ENCODE measurements at regions not wholly inside any gene's neighbourhood (a gene's known extent, or its start where the extent isn't known, plus 50 kb on each side); places are given as distances from the start of the nearest gene placed in this dataset.
"Not testable (repeated sequence)": the region's sequence is repeated elsewhere in the genome, so short reads cannot be mapped to it uniquely, and the experiment has no call there.

- DNase-seq = no peak
- in situ Hi-C loops (cut with MboI; ENCODE audit: low pct_unique_long_range_greater_than_20kb, low sequenced_read_pairs) = no loop called here
These were observed 67.6 kb upstream of the IGSF1 start for GRCh38 chrX:131356725-131357124.

DNA sequence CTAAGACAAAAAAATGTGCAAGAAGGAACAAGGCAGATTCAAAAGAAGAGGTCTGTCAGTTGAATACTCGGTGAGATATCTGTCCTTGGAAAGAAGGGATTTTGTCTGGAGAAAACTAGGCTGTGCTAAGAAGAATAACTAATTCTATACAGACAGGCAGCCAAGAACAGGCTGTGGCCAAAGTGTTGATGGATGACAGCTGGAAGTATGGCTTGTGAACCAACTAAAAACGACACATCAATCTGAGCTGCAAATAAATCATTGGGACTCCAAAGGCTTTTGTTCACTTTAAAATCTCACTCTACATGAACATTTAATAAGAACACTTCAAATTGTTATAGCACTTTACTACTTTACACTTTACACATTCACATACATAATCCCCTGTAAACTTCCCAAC lies 70.5 kb upstream of the IGSF1 start:
- in situ Hi-C loops (cut with MboI; ENCODE audit: low pct_unique_long_range_greater_than_20kb, low sequenced_read_pairs) = no loop called here
- DNase-seq = no peak

DNA sequence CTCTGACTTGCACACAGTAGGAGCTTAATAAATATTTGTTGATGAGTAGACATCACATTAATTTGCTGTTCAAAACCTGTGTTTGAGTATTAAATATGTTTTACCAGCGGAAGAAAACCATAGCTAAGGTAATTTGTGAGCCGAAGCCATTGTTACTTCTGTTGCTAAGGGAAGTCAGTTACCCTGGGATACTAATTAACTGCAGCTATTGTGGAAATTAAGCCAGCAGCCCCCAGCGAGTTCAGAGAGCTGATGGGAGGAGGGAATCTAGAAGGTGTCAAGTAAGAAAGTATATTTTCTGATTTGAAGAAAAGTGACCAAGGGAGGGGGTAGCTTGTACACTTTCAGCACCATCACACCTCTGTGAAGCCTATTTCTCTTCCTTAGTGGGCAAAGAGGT lies 76.7 kb upstream of the IGSF1 start:
- in situ Hi-C loops (cut with MboI; ENCODE audit: low pct_unique_long_range_greater_than_20kb, low sequenced_read_pairs) = no loop called here
- DNase-seq = no peak

DNA sequence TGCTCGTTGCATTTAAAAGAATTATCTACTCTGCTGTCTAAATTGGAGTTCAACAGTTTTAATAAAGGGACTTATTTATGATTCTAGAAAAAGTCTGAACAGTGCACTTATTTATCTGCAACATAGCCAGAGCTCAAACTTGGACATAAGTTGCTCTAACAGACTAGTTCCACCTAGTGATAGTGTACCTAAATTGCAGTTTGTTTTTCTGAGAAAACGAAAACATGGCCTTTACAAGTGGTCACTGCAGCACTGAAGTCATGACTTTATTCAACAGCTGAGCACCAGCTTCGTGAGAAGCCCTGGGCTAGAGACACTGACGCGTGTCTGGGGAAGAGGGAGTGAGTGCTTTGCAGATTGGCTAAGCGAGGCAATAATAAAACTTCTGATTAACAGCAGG lies 77.3 kb upstream of the IGSF1 start:
- DNase-seq = peak; percentile 1
- in situ Hi-C loops (cut with MboI; ENCODE audit: low pct_unique_long_range_greater_than_20kb, low sequenced_read_pairs) = no loop called here

DNA sequence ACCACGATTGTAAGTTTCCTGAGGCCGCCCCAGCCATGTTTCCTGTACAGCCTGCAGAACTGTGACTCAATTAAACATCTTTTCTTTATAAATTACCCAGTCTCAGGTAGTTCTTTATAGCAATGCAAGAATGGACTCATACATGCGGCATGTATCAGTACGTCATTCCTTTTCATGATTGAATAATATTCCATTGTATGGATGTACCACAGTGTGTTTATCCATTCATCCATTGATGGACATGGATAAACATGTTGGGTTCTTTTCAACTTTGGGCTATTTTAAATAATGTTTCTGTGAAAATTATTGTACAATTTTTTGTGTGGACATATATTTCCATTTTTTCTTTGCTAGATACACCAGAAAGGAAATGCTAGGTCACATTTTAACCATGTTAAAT lies 99.2 kb upstream of the IGSF1 start:
- in situ Hi-C loops (cut with MboI; ENCODE audit: low pct_unique_long_range_greater_than_20kb, low sequenced_read_pairs) = no loop called here

DNA sequence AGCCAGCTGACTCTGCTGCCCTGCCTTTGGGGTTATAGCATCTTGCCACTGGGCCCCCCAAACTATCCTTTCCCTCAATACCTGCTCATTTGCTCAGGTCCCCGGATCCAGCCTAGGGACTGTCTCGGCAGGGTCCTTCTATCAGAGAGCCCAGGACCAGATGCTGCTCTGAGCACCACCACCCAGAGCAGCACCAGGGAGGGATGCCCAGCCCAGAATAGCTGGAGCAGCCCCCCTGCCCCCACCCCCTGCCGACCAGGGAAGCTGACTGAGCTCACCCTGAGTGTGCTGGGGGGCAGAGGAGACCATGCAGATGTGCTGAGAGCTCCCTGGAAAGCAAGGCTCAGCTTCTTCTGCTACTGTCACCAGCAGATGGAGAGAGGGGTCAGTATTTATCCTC lies 103.6 kb upstream of the IGSF1 start:
- in situ Hi-C loops (cut with MboI; ENCODE audit: low pct_unique_long_range_greater_than_20kb, low sequenced_read_pairs) = no loop called here
- no peak for DNase-seq

More for the DNA sequence above, 99.2 kb upstream of the IGSF1 start:
- no peak for DNase-seq

GRCh38 chrX:131393426-131393825 lies 104.3 kb upstream of the IGSF1 start:
- no peak for DNase-seq
- in situ Hi-C loops (cut with MboI; ENCODE audit: low pct_unique_long_range_greater_than_20kb, low sequenced_read_pairs) = no loop called here

DNA sequence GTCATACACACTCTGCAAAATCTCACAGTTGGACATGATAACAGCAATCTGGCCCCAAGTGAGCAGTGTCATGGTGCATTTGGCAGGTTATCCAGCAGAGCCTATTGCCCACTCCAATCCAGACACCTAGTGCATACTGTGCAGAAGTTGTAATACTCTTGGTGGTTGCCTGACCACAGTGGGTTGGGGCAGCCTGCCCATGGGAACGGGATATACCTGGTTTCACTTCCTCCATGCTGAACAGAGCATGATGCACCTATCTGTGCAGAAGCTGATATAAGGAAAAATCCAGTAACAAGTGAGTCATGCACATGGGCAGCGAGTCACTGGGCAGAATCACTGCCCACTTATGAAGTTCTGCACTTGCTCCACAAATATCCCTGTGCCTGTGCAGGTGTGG lies 105.3 kb upstream of the IGSF1 start:
- in situ Hi-C loops (cut with MboI; ENCODE audit: low pct_unique_long_range_greater_than_20kb, low sequenced_read_pairs) = no loop called here
- DNase-seq = no peak

GRCh38 chrX:131397891-131398290 lies 108.8 kb upstream of the IGSF1 start:
- in situ Hi-C loops (cut with MboI; ENCODE audit: low pct_unique_long_range_greater_than_20kb, low sequenced_read_pairs) = no loop called here
- DNase-seq = peak; percentile 5

DNA sequence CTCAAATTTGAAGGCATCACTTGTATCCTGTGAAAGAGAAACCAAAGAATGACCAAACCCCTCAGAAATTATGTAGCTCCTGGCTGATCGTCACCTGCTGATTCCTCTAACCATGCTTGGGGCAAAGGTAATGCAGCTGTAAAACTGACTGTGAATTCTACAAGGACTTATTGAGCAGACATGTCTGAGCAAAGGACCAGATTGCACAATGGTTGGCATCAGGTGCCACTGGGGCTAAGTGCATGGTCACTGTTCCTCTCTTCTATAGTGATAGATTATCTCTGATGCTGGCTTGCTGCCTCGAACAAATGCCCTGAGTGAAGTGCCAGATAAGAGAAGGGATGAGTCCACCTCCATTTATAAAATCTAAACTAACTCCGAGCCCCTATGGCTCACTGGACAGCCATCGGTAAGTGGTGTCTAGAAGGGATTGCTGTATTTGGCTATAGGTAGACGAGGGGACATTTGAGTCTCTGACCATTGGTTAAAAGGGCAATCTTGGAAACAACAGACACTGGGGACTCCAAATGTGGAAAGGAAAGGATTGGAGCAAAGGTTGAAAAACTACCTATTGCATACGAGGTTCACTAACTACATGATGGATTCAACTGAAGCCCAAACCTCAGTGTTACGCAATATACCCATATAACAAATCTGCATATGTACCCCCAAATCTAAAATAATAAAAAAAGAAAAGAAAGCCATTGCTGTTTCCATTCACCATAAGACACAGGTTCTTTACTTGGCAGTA lies 110.7 kb upstream of the IGSF1 start:
- in situ Hi-C loops (cut with MboI; ENCODE audit: low pct_unique_long_range_greater_than_20kb, low sequenced_read_pairs) = no loop called here
- no peak for DNase-seq

DNA sequence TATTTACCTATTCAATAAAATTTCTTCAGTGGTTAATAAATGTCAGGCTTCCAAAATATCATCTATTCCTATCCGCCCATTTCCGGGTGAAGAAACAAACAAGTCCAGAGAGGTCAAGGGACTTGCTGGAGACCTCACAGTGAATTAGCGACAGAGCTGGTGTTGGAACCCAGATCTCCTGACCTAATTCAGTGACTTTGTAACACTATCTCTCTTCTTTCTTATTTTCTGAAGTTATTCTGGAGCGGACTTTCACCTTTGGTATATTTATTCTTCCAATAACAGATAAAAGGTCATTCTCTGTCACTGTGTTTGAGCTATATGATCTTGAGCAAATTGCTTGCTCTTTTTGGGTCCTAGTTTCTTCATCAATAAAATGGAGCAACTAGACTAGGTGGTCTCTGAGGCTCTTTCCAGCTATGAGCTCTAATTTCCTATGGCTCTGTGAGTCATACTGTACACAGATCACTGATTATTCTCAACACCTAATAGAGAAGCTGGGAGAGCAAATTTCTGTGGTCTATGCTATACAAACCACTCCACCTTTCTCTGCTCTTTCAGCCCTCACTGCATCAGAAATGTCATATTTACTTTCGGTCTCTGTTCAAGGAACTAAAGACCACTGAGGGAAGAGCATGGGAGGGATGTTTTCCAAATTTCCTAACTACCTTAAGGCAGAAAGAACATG lies 113.2 kb upstream of the IGSF1 start:
- in situ Hi-C loops (cut with MboI; ENCODE audit: low pct_unique_long_range_greater_than_20kb, low sequenced_read_pairs) = no loop called here
- DNase-seq = no peak

DNA sequence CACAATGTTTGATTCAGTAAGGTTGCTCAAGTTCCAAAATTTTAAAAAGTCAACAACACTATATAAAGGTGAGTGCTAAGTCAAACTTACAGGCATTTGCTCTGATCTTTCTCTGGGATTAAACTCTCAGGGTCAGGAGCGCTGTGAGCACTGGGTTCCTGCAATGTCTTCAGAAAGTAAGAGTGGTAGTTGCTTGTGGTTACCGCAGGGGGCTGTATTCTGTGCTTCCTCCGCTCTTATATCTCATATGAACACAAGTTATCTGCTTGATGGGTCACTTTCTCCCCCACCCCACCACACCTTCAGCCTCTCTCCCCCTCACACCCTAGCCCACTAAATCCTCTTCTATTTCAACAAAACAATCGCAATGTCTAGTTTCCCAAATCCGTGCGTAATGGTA lies 116.4 kb upstream of the IGSF1 start:
- in situ Hi-C loops (cut with MboI; ENCODE audit: low pct_unique_long_range_greater_than_20kb, low sequenced_read_pairs) = no loop called here
- no peak for DNase-seq

GRCh38 chrX:131424895-131425294 lies 119.0 kb upstream of the OR13H1 start:
- no peak for DNase-seq
- in situ Hi-C loops (cut with MboI; ENCODE audit: low pct_unique_long_range_greater_than_20kb, low sequenced_read_pairs) = no loop called here

- DNase-seq; in situ Hi-C loops (cut with MboI; ENCODE audit: low pct_unique_long_range_greater_than_20kb, low sequenced_read_pairs): not testable (repeated sequence)
These were observed 113.4 kb upstream of the OR13H1 start for GRCh38 chrX:131430465-131430864.

- in situ Hi-C loops (cut with MboI; ENCODE audit: low pct_unique_long_range_greater_than_20kb, low sequenced_read_pairs) = no loop called here
- DNase-seq = no peak
These were observed 102.8 kb upstream of the OR13H1 start for GRCh38 chrX:131441033-131441432.

DNA sequence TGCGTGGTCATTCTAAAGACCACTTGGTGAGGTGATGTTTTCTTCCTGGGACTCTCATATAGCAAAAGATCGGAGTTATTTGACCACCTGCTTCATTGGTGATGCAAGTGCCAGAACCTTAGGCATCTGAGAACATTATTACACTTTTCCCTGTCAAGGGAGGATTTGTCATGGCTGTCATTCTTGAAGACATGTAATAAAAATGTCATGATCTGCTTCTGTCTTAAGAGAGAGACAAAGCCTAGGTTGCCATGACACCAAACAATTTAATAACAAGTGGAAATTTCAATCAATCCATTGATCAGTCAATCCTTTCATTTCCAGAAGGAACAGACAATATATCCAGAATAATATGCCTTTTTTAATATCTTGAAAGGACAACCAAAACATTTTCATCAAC lies 97.9 kb upstream of the OR13H1 start:
- DNase-seq = no peak

GRCh38 chrX:131461855-131462254 lies 82.0 kb upstream of the OR13H1 start:
- in situ Hi-C loops (cut with MboI; ENCODE audit: low pct_unique_long_range_greater_than_20kb, low sequenced_read_pairs); DNase-seq: not testable (repeated sequence)

More for the DNA sequence above, 97.9 kb upstream of the OR13H1 start:
- in situ Hi-C loops (cut with MboI; ENCODE audit: low pct_unique_long_range_greater_than_20kb, low sequenced_read_pairs) = no loop called here

- DNase-seq; in situ Hi-C loops (cut with MboI; ENCODE audit: low pct_unique_long_range_greater_than_20kb, low sequenced_read_pairs): not testable (repeated sequence)
These were observed 70.1 kb upstream of the OR13H1 start for GRCh38 chrX:131473809-131474208.

- no peak for DNase-seq
- in situ Hi-C loops (cut with MboI; ENCODE audit: low pct_unique_long_range_greater_than_20kb, low sequenced_read_pairs) = no loop called here
These were observed 66.4 kb upstream of the OR13H1 start for GRCh38 chrX:131477498-131477897.
